ENCODE measurements at regions not wholly inside any gene's neighbourhood (a gene's known extent, or its start where the extent isn't known, plus 50 kb on each side); places are given as distances from the start of the nearest gene placed in this dataset.

DNA sequence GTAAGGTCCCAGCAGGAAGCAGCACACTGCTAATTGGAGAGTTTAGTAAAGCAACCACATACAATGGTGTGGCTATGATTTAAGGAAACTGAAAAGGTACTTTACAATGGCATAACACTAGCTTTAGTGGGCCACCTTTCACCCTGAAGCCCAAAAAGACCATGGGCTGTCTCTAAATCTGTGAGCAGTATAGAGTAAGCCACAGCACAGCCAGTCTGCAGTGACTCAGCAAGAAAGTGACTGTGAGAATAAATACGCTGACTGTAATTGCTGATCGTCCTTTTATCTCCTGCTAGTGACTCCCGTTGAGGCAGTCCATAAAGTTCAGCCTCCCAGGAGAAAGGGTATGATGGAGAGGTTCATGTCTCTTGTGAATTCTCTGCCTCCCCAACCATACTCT, 679.8 kb upstream of the KIF2B start:
- no peak for DNase-seq

DNA sequence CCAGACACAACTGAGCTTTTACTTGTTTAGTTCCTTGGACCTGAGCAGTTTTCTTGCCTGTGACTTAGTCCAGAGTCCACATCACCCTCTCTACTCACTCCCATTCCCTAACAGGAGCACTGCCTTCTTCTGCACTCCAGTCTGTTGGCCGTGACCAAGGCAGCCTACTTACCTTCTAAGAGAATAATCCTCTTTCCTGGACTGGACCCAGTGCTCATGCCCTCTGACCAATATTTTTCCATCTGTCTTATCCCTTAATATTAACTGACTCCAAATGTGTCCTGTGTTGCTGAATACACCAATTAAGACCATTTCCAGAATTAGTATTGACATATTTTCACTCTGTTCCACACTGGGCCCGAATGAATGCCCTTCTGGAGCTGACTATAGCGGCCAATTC, 681.0 kb upstream of the KIF2B start:
- DNase-seq, result no peak

DNA sequence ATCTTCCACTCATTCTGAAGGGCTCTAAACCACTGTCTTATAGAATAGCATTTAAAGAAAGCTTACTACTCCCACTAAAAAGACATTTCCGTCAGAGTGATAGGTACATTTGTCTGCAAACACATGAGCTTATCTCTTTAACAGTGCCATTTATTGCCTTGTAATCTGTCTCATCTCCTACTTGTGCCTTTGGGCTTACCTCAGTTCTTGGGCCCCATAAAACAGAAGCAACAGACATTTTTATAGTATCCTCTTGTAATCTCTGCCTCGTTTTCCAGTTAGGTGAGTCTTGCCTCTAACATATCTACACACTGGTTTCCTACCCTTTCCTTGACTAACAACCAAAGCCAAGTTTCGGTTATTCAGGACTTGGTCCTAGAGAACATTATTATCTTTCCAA, 681.4 kb upstream of the KIF2B start:
- no peak for DNase-seq

DNA sequence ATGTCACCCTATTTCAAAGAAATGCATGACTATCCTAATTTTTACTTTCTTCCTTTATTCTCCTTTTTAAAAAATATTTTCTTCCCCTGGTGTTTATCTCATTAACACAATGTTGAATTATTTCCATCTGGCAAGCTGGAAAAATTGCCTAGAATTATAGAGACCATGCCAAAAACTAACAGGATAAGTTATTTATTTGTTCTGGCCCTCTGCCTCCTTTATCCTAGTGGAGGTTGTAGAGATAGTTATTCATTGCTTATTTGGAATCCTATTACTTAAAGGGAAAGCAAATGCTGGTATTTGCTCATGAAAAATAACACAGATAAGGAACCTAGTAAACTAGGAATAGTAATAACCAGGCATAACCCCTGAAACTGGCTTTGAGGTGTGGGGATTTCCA, 684.9 kb upstream of the KIF2B start:
- DNase-seq, result no peak

DNA sequence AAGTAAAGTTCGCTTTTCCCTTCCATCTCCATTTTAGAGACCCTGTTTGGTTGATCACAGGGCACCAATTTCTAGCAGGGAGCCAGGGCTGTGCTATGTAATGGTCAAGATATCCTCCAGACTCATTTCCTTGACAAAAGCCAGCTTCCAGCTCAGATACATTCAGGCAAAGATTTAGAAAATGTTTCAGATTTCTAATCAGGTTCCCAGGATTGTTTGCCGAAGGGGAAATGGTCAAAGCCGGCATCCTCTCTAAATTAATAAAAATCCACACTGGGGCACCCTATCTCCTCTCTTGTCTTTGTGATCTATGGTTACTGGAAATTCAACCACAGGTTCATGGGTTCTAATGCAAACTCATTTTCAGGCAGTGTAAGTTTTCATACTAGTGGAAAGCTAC, 686.8 kb upstream of the KIF2B start:
- no peak for DNase-seq

DNA sequence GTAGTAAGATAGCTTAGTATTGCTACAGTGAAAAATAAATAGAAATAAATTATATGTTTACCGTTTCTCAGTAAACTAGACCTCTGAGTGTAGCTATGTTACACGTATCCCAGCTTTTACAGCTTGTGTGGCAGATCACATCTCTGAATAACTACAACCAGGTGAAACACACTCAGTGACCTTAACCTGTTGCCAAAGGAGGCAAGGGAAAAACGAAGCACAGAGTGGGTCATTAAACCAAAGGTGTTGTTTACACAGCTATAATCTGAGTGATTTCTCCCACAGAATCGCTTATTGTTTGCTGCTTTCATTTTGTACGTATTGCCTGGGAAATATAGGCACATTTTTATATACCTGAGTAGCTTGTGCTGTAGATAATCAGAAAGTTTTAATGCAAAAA, 688.2 kb upstream of the KIF2B start:
- no peak for DNase-seq

DNA sequence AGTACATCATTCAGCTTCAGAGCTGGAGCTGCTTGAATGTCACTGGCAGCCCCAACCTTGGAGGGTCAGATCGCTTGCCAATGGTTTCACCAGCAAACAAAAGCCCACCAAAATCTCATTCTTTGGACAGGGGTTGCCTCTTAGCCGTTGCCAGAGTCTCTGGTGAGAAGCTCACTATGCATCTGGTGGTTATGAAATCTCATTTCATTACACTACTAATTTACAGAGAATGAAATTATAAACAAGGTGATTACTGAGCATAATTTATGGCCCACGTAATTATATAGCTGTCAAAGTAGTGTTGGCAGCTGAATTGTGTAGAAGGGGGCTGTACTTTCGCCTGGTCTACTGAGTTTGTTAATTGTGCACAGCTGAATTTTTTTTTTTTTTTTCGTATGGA, 688.9 kb upstream of the KIF2B start:
- DNase-seq, result no peak

DNA sequence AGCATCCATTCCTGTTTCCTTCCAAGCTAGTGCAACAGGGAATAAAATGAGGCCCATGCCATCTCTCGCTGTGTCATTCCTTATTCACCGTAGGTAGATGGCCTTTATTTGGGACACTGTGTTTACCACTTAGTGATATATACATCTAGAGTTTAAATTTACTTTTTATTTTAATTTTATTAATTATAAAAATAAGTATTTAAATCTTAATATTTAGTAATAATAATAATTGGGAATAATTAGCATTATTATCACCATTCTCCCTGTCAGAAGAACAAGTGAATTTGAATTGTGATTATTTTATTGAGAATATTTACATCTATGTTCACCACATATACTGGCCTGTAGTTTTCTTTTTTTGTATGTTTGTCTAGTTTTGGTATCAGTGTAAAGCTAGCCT, 692.9 kb upstream of the KIF2B start:
- no peak for DNase-seq

DNA sequence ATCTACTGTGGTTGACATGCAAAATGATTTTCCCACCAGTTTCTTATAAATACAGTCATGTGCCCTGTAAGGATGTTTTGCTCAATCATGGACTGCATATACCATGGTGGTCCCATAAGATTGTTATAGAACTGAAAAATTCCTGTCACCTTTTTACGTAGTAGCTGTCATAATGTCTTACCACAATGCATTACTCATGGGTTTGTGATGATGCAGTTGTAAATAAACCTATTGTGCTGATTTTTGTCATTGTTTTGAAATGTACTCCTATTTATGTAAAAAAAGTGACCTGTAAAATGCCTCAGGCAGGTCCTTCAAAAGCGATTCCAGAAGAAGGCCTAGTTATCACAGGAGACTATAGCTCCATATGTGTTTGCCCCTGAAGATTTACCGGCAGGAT, 695.4 kb upstream of the KIF2B start:
- DNase-seq, result no peak

DNA sequence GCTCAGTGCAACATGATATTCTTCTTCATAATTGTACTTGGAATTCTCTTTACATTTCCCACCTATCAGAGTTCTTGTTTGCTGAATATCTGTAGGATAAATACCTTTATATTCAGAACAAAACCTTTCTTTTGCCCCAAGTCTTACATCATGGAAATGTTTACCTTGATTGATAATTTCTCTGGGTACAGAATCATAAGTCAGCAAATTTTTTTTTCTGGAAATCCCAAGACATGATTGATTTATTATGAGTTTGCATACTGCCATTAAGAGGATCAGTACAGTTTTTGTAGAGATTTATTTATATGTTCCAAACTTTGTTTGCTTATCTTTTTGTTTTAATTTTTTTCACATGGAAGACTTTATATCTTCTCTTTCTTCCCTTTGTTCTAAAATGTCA, 699.8 kb upstream of the KIF2B start:
- no peak for DNase-seq

DNA sequence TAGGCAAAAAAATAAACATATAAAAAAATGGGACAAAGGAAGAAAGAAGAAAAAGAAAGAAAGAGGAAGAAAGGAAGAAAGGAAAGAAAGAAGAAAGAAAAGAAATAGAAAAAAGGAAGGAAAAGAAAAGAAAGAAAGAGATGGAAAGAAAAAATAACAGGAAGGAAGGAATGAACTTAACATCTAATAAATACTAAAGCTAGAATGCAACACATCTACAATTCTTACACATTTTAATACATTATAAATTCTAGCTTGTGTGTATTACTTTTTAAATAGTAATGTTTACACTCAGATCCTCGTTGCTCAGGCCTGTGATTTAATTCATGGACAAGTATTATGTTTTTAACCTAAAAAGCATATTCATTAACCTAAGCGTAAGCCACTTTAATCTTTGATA, 703.0 kb upstream of the KIF2B start:
- no peak for DNase-seq

DNA sequence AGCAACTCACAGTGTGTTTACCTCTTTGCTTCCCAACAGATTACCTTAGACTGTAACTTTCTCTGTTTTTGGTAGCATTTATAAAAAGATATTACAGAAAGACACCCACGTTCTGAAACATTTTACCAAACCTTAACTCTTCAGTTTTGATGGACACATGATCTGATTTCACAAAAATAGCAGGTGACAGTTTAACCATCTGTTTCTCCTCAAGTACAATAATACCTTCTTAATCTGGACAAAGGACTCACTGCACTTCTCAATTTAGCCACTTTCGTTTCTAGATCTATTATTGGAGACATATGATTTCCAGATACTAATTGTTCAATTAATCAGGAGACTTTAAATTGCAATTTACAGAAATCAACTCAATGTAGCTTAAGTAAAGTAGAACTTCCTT, 703.8 kb upstream of the KIF2B start:
- DNase-seq, result no peak

DNA sequence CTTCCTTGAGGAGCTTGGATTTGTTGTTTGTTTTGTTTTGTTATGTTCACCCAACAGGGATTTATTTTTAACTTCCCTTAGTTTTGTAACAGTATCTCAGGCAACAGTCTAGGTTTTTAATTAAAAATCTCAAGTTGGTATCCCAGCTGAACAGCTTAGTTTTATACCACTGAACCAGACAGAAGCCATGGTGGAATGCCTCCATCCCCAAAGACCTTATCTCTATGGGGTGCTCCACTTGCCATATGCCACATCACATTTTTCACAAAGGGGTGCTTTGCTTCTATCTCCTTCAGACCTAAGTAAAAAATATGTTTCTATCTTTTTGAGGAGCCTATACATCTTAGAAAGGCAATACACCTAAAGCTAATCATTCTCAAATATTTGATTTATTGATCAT, 715.8 kb upstream of the KIF2B start:
- DNase-seq, result no peak

DNA sequence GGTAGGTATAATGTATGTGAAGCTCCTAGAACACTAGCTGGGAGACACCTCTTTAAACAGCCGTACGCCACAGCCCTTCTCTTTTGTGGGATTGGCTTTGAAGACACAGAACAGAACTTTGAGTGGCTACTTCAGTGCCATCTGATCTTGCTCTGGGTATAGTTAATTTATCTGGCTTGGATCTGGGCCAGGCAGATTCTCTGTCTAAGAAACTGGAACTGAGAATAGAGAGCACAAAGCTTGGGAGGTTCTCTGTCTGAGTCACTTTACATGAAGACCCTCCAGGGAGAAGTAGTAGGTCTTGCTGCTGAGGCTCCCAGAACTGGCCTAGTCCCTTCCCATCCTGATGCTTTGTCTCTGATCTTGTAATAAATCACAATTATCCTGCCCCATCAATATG, 721.0 kb upstream of the KIF2B start:
- no peak for DNase-seq

DNA sequence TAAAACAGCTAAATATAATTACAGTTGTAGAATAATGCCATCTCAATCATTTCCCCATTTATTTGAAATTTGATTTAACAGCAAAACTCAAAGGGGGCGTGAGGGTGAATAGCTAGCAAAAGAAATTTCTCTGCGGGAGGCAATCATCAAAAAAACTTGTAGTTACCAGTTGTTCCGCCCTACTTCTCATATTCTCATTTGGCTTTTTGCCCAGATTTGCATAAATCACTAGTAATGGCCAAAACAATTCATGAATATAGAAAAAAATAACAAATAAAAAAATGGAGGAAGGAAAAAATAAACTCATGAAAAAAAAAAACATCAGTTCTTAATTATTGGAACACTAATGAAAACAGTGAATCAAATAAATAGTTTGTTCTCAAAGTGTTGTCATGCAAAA, 722.6 kb upstream of the KIF2B start:
- DNase-seq, result no peak

DNA sequence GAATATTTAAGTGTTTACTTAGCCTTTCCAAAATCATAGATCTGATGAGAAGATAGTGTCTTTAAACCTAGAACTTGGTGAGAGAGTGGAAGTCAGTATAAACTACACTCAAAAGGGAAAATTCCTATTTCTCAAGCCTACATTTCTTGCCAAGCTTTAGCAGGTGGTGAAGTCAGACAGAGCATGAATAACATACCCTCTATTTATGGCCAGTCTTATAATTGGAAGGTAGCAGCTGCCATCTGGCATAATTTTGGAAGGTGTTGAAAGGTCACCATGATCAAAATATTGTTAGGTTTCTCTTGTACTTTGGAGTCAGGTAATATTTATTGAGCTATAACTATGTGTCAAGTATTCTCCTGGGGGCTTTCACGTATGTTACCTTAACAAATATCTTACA, 729.3 kb upstream of the KIF2B start:
- no peak for DNase-seq

DNA sequence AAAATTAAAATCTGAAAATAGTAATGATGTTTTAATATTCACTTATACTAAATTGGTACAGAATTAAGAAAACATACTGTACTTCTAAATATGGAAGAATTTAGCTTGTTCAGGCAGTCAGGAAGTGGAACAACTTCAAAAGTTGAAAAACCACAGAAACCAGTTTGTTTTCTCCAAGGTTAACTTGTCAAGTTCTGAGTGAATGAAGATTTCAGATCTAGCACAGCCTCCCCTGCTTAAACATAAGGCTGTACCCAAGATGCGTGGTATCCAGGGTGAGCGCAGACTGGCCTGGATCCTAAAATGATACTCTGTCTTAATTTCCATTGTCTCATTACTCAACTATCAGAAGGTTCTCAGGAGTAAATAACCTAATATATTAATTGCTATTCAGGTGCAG, 730.7 kb upstream of the KIF2B start:
- no peak for DNase-seq

DNA sequence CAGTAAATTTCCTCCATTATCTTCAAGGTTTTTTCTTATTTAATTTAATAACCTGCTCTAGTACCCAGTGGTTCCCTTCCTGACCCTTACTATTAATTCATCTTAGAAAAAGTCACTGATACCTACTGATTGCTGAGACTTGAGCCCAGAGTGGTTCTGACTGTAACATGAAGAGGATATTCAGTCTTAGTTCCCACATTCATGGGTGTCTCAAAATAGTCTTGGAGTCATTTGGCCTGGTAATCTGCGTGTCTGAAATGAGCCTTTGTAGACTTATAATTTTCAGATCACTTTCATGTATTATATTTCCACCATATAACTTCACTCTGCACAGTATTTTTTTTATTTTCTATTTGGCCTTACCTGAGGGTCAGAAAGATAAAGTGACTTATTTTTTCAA, 732.0 kb upstream of the KIF2B start:
- DNase-seq, result no peak

DNA sequence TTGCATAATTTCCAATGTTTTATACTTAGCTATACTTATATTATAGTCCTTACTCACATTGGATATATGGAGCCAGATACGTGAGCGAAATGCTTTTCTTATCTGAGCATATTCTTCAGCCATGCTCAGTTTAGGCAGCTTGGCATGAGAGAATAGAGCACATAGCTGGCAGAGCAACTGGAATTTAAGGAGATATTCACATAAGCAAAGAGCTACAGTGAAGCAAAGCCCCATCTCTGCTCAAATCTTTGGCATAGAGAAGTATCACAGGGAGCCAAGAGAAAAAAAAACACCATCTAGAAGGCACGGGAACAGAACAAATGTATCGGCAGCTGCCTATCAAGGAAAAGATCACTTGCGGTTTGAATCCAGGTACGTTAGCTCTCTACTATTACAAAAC, 734.2 kb upstream of the KIF2B start:
- no peak for DNase-seq

DNA sequence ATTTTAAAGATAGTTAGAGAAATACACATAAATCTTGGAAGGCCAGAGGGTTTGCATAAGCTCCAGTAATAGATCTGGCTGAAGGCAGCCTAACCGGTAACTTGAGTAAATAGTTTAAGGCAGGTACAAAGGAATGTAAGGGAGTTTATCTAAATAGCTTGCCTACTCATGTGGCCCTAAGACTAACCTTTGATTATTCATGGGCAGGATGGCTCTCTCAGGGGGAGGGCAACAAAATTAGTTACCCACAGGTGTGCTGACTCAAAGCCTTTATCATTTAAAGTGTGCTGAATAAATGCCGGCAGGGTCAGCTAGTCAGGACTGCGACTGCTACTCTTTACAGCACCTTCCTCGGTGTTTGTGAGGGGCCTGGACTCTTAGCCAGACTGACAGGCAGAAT, 761.3 kb upstream of the KIF2B start:
- DNase-seq, result no peak

DNA sequence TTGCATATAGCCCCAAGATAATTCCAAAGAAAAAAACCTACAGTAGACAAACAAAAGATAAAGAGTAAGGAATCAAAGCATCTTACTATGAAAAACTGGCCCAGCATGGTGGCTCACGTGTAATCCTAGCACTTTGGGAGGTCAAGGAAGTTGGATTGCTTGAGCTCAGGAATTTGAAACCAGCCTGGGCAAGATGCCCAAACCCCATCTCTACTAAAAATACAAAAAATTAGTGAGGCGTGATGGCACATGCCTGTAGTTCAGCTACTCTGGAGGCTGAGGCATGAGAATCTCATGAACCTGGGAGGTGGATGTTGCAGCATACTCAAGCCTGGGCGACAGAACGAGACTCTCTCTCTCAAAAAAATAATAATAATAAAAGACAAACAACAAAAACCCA, 764.7 kb upstream of the KIF2B start:
- no peak for DNase-seq

DNA sequence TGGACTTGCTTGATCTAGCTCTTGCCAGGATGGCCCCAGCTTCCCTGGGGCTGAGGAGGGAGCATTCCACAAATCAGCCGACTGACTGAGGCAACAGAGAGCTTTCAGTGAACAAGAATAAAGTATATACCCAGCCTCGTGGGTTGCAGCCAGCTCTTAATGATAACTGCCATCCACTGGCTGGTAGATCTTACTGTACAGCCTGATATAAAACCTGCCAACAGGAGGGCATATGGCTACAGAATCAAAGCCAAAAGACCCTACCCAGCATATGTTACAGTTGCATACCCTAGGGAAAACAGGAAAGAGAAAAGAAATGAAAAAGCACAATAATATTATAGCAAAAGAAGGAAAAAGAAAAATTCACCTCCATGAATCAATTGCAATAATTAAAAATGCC, 775.9 kb upstream of the KIF2B start:
- no peak for DNase-seq

DNA sequence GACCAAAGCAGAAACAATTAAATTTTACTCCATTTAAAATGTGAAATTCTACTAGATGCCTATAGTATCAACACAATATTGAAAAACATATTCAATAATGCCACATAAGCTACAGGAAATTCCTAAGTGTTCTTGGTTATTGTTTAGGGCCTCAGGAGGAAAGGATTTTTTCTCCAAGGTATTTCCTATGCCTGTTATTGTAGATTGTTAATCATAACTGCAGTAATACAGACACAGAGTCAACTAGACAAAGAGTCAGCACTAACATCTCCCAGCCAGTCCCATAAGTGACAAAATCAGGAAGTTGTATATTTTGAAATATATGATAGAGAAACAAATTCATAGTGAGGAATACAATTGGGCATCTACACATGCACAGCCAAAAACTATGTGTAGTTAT, 782.7 kb upstream of the KIF2B start:
- DNase-seq, result no peak

DNA sequence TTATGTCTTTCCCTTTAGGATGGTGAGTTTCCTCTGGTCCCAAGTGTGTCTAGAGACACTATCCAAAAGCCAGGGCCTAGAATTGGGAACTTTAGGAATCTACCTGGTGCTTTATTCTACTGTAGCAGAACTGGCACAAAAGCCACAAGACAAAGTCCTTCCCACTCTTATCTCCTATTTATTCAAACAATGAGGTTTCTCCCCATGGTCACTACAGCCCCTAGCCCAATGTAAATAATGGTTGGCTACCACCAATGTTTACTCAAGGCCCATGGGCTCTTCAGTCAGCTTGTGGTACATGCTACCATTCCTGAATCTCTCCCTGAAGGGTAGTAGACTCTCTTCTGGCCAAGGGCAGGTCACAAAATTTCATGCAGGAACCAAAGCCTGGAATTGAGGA, 789.4 kb upstream of the KIF2B start:
- no peak for DNase-seq

DNA sequence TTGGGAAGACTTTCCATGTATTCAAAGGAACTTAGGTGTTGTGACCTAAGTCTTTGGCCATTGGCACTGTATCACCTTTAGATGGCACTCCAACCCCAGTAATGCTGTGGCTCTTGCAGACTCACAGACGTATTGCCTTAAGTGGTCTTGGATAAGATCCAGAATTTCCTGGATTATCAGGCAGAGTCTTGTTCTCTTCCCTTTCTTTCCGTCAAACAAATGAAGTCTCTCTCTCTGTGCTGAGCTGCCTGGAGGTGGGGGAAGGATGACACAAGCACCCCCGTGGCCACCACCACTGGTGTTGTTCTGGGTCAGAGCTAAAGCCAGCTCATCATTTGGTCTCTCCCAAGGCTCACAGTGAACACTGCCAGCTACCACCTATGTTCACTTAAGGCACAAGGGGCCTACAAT, 789.9 kb upstream of the KIF2B start:
- DNase-seq, result no peak

DNA sequence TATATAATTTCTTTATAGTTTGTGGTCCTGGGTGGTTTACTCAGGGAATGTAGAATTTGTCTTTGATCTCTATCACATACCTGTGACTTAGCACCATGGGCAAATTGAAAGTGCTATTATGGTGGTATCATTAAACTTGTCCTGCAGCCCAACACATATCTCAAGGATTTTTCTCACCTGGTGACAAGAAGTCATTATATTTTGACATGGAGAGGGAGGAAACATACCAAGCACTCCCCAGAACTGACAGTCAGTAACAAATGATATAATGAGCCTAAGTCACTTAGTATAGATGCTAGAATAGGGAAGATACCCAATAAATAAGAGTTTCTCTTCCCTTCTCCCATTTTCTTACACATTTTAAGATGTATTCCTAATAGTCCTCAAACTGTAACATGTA, 805.5 kb upstream of the KIF2B start:
- DNase-seq, result no peak

DNA sequence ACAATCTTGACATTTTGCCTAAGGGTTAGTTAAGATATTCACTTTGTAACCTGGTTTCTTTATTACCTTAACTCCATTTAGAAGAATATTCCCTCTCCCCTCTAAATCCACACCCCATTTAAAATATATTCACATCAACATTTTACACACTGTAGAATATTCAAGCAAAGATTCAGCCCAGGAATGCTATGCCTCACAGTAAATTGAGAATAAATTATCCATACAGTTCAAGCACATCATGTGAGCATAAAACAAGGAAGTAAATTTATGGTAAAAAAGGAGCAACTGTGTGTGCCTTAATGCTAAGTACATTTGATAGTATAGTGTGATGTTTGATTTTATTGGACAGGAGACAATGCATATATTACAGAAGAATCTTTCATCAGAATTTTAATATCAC, 806.6 kb upstream of the KIF2B start:
- DNase-seq, result no peak

Measured in GF-D8 (cell line).